ENCODE measurements at regions not wholly inside any gene's neighbourhood (a gene's known extent, or its start where the extent isn't known, plus 50 kb on each side); places are given as distances from the start of the nearest gene placed in this dataset.

- TF ChIP-seq CTCF (IDR thresholded peaks at IDR 0.05) (no peak), ZFX (IDR thresholded peaks at IDR 0.05; ENCODE audit: borderline replicate concordance) (no peak)
These were observed 77.5 kb downstream of the PHETA1 start for GRCh38 chr12:111291357-111291756.
